ENCODE measurements at regions not wholly inside any gene's neighbourhood (a gene's known extent, or its start where the extent isn't known, plus 50 kb on each side); places are given as distances from the start of the nearest gene placed in this dataset.

DNA sequence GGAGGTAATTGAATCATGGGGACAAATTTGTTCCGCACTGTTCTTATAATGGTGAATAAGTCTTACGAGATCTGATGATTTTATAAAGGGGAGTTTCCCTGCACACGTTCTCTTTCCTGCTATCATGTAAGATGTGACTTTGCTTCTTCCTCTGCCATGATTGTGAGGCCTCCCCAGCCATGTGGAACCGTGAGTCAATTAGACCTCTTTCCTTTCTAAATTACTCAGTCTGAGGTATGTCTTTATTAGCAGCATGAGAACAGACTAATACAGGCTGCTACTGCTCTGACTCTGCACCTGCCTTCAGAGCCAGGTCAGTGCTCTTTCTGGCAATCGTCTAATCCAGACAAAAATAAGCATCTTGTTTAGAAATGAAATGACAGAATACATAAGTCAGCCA, 479.2 kb upstream of the TUSC1 start:
- Mint-ChIP-seq H3K4me1 (ENCODE audit: low read depth, unreplicated experiment) (no peaks in the 10 kb centered on the region), H3K9me3 (ENCODE audit: unreplicated experiment) (no peaks in the 10 kb centered on the region), H3K4me3 (ENCODE audit: unreplicated experiment) (no peak overlapping the region), H3K27me3 (ENCODE audit: unreplicated experiment) (no peaks in the 10 kb centered on the region), H3K36me3 (ENCODE audit: unreplicated experiment) (no peaks in the 10 kb centered on the region), H3K27ac (ENCODE audit: unreplicated experiment) (no peak overlapping the region)
- TF ChIP-seq, protein P1, sequence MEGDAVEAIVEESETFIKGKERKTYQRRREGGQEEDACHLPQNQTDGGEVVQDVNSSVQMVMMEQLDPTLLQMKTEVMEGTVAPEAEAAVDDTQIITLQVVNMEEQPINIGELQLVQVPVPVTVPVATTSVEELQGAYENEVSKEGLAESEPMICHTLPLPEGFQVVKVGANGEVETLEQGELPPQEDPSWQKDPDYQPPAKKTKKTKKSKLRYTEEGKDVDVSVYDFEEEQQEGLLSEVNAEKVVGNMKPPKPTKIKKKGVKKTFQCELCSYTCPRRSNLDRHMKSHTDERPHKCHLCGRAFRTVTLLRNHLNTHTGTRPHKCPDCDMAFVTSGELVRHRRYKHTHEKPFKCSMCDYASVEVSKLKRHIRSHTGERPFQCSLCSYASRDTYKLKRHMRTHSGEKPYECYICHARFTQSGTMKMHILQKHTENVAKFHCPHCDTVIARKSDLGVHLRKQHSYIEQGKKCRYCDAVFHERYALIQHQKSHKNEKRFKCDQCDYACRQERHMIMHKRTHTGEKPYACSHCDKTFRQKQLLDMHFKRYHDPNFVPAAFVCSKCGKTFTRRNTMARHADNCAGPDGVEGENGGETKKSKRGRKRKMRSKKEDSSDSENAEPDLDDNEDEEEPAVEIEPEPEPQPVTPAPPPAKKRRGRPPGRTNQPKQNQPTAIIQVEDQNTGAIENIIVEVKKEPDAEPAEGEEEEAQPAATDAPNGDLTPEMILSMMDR (IDR thresholded peaks at IDR 0.05; ENCODE audit: partially characterized antibody, unreplicated experiment), result no peak
- no peak for DNase-seq

DNA sequence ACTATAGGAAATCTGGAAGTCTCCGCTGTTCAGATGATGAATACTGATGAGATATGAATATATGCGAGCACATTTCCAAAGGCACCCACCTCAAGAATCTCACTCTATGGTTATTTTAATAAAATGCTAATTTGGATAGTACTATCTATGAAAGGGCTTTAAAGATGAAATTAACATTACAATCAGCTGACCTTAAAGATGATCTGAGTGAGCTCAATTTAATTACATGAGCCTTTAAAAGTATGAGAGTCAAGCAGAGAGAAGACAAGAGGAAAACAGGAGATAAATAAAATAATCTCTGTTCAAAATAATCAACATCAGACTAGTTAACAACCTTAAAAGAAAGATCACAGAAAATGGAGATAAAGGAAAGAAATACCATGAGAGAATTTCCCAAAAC, 474.1 kb upstream of the TUSC1 start:
- no peak overlapping the region for H3K27ac Mint-ChIP-seq (ENCODE audit: unreplicated experiment)
- H3K4me1 Mint-ChIP-seq (ENCODE audit: low read depth, unreplicated experiment), result no peaks in the 10 kb centered on the region
- no peak for DNase-seq
- H3K36me3 Mint-ChIP-seq (ENCODE audit: unreplicated experiment), result no peaks in the 10 kb centered on the region
- no peak overlapping the region for H3K4me3 Mint-ChIP-seq (ENCODE audit: unreplicated experiment)
- TF ChIP-seq, protein P1 (IDR thresholded peaks at IDR 0.05; ENCODE audit: partially characterized antibody, unreplicated experiment), result no peak
- no peaks in the 10 kb centered on the region for H3K9me3 Mint-ChIP-seq (ENCODE audit: unreplicated experiment)
- no peaks in the 10 kb centered on the region for H3K27me3 Mint-ChIP-seq (ENCODE audit: unreplicated experiment)

DNA sequence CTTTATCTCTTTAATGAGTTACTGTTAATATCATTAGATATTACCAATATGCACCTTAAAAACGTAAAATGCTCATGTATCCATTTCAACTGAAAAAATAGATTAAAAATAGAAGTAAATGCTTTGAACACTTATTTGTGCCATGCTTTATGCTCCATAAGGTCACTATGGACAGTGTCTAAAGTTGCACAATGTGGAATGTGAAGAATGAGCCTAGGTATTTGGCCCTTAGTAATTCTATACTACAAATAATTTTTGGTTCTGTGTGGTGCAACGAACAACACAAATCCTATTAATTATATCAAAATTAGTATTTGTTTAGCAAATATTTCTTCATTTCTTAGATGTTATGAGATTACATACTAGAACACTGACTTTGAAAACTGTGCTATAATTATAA, 469.9 kb upstream of the TUSC1 start:
- DNase-seq, result no peak
- no peaks in the 10 kb centered on the region for H3K27me3 Mint-ChIP-seq (ENCODE audit: unreplicated experiment)
- H3K9me3 Mint-ChIP-seq (ENCODE audit: unreplicated experiment), result no peaks in the 10 kb centered on the region
- H3K27ac Mint-ChIP-seq (ENCODE audit: unreplicated experiment), result no peak overlapping the region
- TF ChIP-seq, protein P1 (IDR thresholded peaks at IDR 0.05; ENCODE audit: partially characterized antibody, unreplicated experiment), result no peak
- H3K4me3 Mint-ChIP-seq (ENCODE audit: unreplicated experiment), result no peak overlapping the region
- no peaks in the 10 kb centered on the region for H3K4me1 Mint-ChIP-seq (ENCODE audit: low read depth, unreplicated experiment)
- H3K36me3 Mint-ChIP-seq (ENCODE audit: unreplicated experiment), result no peaks in the 10 kb centered on the region

DNA sequence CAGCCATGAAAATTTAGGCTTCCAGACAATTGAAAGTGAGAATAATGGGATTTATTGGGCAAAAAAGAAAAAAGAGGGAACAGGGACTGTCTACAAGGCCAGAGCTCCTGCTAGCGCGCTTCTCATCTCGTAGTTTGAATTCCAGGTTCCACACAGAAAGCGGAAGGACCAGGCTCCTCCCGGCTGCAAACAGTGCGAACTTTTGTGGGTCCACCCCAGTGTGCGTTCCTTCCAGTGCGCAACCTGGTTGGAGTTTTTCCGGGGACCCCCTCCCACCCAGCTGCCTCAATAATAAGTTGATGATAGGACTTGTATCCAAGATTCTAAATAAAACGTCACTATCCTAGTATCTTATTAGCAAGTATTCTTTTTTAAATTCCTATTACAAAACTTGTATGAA, 467.7 kb upstream of the TUSC1 start:
- Mint-ChIP-seq H3K27me3 (ENCODE audit: unreplicated experiment) (peaks cover 2% of the 10 kb centered on the region), H3K4me1 (ENCODE audit: low read depth, unreplicated experiment) (no peaks in the 10 kb centered on the region), H3K36me3 (ENCODE audit: unreplicated experiment) (no peaks in the 10 kb centered on the region), H3K4me3 (ENCODE audit: unreplicated experiment) (no peak overlapping the region), H3K27ac (ENCODE audit: unreplicated experiment) (no peak overlapping the region), H3K9me3 (ENCODE audit: unreplicated experiment) (no peaks in the 10 kb centered on the region)
- DNase-seq, result no peak
- TF ChIP-seq, protein P1 (IDR thresholded peaks at IDR 0.05; ENCODE audit: partially characterized antibody, unreplicated experiment), result no peak

DNA sequence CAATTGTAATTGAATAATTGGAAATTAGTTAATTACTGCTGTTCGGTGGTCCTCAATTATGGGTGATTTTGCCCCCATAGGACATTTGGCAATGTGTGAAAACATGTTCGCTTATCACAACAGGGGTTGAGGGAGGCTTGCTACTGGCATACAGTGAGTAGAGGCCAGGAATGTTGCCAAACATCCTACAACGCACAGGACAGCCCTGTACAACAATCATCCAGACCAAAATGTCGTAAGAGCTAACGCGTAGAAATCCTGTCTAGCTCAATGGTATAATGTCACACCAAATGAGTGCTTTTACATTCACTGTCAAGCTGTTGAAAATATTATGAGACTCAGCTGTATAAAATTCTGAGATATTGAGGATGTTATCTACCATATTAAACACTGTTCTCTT, 464.4 kb upstream of the TUSC1 start:
- Mint-ChIP-seq H3K4me3 (ENCODE audit: unreplicated experiment) (no peak overlapping the region), H3K36me3 (ENCODE audit: unreplicated experiment) (no peaks in the 10 kb centered on the region), H3K9me3 (ENCODE audit: unreplicated experiment) (no peaks in the 10 kb centered on the region), H3K27ac (ENCODE audit: unreplicated experiment) (no peak overlapping the region), H3K27me3 (ENCODE audit: unreplicated experiment) (peaks cover 2% of the 10 kb centered on the region), H3K4me1 (ENCODE audit: low read depth, unreplicated experiment) (no peaks in the 10 kb centered on the region)
- no peak for DNase-seq
- TF ChIP-seq, protein P1 (IDR thresholded peaks at IDR 0.05; ENCODE audit: partially characterized antibody, unreplicated experiment), result no peak

All from glutamatergic neuron (in vitro differentiated cells).